ENCODE measurements at regions not wholly inside any gene's neighbourhood (a gene's known extent, or its start where the extent isn't known, plus 50 kb on each side); places are given as distances from the start of the nearest gene placed in this dataset.

DNA sequence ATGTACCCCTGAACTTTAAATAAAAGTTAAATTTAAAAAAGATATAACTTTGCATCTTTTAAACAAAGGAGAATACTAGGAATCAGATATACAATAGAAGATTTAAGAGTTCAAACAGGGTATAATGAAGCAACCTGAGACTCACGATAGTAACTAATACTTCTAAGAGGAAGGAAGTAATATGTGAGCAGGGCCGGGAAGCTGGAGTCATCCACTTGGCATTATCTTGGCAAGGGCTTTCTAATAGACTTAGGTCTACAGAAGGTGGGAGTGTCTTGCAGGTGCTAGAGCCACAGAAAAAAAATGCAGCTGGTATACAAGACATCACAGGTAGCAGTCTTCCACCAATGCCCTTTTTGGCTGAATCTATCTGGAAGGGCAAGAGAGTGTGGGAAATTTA lies 231.9 kb downstream of the KCTD12 start:
- no peak for DNase-seq

DNA sequence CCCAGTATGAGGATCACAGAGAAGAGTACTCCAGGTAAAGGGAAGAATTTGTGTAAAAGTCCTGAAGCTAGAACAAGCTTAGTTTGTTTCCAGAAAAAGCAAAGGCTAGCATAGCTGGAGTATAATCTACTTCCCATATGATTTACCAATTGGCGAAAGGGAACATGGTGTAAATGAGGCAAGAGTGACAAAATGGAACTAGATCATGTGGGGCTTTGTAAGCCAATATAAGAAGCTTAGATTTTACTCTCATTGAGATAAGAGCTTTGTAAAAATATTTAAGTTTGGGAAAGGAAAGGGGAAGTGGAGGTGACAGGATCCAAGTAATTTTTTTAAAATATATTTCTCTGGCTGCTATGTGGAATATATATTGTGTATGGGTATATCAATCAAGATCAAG lies 234.9 kb downstream of the KCTD12 start:
- no peak for DNase-seq

DNA sequence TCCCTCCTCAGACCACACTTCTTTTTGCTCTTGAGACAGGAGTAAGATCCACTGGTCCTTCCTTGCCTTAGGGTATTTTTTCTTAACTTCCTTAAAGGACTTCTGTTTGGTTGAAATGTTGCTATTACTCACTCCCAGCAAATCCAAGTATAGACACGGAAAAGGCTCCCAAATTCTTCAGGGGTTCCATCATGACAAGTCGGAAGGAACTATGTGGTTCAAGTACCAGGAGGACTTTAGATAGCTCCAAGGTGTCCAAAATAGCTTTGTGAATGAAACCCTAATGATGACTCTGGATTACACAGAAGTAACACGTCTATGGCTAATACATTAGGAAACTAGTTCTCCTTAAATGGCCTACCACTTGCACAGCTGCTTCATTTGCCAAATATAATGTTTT lies 238.7 kb downstream of the KCTD12 start:
- DNase-seq: no peak

DNA sequence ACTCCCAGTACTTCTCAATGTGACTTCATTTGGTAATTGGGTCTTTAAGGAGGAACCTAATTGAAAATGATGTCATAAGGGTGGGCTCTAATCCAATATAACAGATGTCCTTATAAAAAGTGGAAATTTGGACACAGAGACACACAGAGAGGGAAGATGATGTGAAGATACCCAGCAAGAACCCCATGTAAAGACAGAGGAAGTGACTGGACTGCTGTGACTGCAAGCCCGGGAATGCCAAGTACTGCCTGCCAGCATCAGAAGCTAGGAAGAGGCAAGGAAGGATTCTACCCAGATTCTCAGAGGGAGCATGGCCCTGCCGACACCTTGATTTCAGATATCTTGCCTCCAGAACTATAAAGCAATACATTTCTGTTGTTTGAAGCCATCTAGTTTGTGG lies 239.3 kb downstream of the KCTD12 start:
- no peak for DNase-seq

DNA sequence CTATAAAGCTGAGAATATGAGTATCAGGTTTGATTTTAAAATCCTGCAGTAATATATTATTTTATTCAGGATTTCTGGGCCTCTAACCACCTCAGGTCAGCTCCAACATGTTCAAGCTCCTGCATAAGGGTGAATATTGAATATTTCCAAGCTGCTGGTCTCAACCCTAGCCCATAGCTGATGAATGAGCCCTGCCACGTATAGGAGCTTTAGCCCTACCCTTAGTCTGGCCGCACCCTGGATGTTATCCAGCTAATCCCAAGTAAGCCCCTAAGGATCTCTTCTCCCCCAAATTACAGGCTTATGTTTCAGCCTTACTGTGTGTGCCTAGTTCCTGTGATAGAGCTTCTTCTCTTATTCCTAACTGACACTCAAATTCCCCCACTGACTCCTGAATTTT lies 240.6 kb downstream of the KCTD12 start:
- DNase-seq: no peak

DNA sequence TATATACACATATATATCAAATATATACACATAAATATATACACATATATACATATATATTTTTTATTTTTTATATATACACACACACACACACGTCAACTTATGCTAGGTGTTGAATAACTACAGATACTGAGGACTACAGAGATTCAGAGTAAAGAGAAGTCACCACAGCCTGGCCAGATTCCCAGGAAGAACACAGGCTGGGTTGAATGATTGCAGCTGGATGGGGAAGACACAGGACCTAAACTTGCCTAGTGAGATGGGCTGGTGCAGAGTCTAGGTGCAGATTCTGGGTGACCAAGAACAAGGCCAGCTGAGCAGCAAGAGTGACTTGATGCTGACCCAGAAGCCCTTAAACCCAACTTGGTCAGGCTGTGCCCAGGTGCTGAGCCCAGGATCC lies 241.3 kb downstream of the KCTD12 start:
- DNase-seq: no peak

DNA sequence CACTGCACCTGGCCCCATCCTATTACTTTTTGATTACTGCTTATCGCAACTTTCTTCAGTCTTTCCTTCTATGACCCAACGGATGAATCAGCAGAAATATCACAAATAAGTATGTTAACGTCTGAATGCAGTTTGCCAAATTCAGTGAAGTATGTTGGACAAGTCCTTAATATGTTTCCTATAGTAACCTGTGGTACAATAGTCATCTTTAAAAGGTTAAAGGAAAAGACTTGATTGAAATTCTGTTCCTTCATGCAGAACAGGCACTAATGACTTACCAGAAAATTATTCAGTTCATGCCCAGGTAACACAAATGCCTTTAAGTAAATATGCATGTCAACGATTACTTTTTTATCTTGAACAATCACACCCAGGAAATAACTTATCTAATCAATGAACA lies 242.6 kb downstream of the KCTD12 start:
- DNase-seq: no peak

DNA sequence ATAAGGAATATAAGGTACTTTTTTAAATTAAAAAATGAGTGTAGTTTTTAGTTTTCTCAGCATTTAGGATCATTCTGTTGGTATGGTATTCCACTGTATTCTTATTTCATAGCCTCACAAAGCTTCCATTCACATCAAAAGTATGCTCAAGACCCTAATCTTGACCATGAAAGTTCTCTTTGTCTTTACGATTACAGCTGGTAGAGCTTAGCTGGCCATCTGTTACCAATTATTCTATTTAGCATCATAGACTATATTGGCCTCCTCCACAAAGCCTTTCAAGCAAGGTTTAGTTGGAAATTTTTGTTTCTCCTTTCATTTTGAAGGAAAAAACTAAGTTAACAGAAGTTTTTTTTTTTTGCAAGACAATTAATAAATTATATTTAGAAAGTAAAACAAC lies 245.1 kb downstream of the KCTD12 start:
- no peak for DNase-seq

DNA sequence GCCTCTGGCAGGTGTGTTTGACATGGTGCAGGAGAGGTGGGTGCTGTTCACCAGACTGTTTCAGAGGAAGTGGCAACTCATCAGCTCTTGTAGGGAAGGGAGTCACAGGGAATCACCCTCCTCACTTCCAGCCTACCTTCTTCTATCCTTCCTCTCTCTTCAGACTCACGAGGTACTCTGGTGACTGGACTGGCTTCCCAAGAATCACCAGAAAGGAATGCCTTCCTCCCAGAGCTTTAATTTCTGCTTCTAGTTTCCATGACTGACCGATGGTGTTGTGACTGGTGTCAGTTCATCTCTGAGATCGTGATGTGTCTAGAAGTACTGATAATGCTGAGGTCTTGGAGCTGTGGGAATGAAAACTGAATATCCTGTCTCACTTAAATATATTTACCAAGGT lies 247.3 kb downstream of the KCTD12 start:
- no peak for DNase-seq

DNA sequence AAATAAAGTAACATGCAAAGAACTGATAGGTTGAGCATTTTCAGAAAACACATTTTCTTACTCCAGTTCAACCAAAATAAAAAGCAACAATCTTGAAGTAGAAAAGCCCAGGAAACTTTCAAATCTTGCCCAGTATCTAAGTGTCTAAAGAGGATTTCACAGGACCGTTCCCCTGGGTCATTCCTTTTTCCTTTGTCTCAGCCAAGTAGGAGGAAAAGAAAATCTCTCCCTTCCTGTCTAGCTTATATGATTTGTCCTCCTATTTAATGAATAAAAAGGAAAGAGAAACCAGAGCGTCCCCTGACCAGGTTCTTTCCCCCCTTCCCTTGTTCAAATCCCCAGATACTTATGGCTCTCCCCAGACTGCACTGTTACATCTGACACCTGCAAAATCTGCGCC lies 248.0 kb downstream of the KCTD12 start:
- DNase-seq: no peak

DNA sequence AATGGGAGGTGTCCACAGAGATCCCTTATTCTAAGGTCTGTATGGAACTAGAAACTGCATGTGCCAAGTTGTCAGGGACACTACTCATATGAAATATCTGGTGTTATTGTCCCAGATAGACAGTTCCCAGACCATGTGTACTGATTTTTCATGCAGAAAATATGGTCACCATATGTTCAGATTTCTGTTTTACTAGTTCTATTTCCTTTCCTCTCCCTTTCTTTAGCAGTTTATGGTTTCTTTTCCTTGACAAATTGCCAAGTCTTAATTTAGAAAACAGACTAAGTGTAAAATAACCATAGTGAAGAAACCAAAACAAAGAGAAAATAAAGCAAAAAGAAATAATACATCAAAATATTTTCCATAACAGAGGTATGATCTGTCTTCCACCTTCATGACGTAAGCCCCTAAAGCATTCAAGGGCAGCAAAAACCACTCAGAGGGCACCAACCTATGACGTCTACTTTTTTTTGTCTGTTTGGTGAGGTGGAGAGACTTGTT lies 248.5 kb downstream of the KCTD12 start:
- DNase-seq: no peak

DNA sequence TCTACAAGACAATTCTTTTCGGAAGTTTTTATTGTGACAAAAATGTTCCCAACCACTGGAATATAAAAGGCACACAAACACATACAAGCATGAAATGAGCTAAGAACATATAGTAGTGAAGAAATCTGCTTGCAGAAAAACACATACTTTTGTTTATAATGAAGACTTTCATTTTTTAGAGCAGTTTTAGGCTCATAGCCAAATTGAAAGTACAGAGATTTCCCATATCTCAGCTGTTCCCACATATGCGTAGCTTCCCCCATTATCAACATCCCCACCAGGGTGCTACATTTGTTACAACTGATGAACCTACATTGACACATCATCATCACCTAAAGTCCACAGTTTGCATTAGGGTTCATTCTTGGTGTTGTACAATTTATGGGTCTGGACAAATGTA lies 249.4 kb downstream of the KCTD12 start:
- no peak for DNase-seq

DNA sequence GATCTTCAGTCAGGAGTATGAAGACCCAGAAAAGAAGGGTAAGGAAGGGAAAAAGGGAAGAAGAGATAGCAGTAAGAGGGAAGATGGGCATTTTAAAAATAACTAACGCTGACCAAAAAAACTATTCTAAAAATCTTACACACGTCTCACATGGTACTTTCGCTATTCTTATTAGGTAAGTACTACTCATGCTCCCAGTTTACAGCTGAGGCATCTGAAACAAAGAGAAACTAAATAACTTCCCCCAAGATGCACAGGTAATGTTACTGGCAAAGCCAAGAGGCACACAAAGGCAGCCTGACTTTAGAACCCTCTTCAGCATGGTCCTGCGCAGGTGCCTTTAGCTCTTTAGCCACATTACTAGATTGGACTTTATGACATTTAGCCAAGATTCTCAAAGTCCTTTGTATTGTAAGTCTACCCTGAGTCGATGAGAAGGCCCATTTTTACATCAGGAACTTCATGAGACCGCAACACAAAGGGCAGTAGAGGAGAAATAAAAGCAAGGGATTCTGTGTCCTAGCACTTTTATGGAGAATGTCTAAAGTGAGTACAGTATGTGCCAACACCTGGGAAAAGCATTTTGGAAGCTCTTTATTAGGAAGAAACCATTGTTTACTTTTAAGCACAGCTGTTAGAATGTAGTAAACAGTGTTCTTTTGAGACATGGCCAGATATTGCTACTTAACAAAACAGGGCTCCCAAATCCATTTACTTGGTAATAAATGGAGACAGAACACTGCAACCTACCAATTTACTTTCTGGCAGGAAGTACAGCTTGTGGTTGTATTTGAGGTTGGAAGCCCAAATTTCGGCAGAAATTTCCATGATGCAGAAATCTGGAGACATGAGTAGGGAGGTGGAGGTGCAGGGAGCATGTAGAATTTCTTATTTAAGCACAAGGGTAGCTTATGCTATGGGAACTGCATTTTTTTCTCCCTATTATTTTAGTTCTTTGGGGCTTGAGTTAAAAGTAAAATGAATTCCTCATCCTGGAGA lies 250.7 kb downstream of the KCTD12 start:
- no peak for DNase-seq

DNA sequence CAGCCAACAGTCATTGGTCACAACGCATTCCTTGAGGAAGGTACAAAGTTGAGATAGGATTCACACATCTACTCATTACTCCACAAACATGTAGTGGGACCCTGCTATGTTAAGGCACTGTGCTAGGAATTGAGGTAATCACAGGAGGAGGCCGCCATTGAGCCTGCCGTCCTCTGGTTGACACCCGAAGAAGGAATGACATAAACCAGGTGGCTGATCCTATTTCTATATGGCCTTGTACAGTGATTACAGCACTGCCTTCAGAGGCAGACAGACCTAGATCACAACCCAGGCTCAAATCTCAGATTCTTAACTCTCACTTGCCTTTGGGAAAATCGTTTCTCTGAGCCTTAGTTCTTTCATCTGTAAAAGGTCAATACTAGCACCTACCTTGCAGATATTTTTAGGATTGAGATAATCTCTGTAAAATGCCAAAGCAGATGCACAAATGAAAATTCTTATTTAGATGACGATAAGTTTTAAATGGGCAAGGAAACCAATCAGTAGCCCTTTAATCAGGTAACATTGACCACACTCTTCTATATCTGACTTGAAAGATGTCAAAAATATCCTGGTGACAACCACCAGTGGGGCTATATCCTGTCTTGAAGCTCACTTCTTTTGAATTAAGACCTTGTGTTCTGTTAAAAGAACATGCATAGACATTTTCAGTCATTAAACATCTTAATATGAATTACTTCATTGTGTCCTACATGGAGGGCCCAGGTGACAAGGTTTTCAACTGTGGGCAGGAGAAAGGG lies 251.6 kb downstream of the KCTD12 start:
- no peak for DNase-seq

DNA sequence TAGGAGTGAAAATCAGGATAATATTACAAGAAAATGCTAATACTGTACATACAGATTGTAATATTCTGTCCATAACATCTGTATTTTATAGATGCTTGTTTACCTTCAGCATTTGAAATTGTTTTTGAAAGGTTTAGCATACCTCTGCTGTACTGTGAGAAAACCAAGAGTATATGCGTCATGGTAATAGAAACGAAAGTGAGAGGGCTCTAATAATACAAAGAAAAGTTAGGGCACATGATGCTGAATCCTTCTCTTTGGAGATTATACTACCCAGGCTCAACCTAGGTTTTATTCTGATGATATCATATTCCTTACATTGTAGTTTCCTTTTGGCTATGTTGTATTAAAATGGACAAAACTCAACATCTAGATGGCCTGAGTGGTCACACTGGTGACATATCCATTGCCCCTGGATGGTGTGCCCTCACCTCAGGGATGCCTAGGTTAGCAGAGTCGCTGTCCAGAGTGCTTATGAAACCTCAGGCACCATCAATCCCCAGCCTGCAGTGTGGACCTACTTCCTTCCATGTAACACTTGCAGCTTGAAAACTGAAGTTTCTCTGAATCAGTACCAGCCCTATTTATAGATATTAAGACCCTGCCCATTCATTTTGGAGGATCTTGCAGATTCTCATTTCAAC lies 253.7 kb downstream of the KCTD12 start:
- DNase-seq: no peak

DNA sequence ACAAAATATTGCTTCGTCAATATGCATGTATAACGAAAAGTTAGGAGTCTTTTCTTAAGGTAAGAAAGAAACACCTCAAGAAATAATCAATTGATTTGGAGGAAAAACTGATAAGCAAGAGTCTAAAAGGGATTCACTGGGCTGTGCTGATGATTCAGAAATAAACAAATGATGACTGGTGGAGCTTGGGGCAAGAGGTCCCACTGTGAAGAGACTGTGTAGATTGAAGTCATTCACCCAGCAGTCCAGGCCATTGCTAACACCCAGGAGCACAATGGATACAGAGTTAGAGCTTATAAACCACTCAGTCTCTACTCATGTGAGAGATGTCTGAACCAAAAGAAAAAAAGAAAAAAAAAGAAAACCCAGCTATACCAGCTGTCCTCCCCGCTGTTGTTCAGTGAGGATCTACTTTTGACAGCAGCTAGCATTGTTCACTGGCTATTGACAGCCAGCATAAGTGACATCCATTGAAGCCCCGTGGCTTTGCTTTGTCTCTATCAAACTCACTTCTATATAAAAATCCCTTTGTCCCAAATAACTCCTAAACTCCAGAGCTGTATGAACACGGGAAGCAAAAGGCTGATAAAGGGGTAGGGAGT lies 255.5 kb downstream of the KCTD12 start:
- DNase-seq: no peak

DNA sequence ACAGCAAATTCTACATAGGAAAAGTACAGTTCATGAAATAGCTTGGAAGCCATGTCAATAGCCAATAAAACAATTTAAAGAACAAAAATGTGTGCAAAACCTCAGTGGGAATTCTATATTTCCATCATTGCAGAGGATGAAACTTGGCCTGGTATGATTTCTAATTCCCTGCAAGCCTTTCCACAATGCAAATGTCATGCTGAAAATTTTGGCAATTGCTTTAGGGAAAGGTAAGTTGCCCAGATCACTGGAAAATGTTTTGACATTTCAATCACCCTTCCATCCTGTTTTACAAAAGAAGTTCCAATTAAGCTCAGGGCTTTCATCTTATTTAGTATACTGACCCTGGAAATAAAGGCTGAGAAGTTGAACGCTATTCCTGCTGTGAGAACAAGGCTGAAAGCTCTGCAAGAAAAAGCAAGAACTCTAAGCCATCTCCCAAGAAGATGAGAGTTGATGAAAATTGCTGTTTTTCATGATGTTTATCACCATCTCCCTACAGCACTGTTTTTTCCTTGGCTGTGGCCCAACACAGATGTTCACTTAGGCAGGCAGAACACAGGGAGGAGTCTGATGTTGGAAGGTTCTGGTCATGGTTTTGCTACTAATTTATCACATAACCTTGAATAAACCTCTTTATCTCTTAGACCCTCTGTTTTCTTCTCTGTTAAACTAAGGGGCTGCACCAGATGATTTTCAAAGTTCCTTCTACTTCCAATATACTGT lies 263.7 kb downstream of the KCTD12 start:
- no peak for DNase-seq

DNA sequence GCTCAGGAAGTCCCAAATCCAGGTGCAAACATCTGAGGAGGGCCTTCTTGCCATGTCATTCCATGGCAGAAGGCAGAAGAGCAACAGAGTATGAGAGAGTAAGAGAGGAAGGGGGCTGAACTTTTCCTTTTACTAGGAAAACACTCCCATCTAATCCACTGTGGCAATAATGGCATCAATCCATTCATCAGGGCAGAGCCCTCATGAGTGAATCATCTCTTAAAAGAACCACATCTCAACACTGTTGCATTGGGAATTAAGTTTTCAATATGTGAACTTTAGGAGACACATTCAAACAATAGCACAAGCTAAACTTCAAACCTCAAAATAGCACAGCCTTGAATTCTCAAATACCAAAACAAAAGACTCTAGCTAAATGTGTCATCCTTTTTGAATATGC lies 264.5 kb downstream of the KCTD12 start:
- no peak for DNase-seq

DNA sequence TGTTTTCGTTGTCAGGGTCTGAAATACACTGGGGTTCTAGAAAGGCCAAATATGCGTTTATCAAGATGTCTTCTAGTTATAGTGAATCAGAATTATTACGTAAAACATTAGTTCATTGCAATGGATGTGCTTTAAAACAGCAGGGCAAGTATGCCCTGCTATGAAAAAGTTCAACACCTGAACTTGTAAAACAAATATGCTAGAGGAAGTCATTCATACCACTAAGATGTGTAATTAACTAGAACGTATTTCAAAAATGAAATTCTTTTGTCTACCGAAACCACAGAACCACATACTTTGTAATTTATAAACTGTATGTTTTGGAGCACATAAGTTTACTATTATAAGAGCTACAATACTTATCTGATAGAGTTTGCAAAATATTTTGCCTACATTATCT lies 266.2 kb downstream of the KCTD12 start:
- no peak for DNase-seq

DNA sequence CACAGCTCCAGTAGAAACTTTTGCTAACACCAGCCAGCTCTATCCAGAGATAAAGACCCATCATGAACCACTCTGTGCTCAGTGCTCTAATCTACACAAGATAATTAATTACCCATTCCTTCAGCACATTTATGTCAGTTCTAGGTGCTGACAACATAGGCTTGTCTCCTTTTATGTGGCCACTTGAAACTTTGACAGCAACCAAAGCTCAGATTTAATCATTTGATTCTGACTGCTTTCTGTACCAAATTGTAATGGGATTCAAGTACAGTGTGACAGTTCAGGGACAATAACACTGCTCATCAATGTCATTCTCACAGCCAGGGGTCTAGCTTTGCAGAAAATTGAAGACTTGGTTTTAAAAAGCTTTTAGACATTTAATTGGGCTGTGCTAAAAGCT lies 266.6 kb downstream of the KCTD12 start:
- DNase-seq: no peak

DNA sequence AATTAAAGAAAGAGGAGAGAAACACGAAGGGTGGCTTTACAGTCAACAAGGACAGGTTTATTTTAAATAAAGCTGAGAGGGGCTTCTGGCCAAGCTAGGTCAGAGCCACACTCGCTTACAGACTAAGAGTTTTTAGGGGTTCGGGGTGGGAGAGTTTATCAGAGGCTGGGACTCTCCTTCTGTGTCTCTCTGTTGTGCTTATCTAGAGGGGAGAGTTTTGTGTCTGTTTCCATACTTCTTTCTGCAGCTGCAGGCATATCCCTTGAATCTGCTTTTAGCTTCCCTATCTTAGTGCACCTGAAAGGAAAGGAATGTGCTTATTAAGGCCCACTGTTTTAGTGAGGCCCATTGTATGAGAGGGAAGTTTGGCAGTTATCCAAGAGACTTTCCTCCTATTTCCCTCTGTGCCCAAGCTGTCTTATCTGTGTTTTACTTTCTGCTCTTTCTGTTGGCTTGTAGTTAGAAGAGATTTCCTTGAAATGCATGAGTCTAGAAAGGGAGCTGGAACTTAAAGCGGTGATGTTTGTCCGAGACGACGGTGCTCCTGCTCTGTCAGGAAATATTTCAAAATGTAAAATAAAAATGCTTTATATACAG lies 275.3 kb downstream of the KCTD12 start:
- no peak for DNase-seq

DNA sequence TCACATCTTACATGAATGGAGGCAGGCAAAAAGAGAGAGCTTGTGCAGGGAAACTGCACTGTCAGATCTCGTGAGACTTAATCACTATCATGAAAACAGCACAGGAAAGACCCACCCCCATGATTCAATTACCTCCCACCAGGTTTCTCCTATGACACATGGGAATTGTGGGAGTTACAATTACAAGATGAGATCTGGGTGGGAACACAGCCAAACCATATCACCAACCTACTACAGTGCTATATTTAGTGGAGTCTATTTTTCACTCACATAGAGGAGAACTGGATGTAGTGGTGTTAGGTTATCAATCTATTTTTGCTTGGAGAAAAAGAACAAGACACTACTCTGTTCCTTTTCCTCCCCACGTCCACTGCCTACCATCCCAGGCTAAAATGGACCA lies 276.6 kb downstream of the KCTD12 start:
- no peak for DNase-seq

All from midbrain (tissue), 1 donor.